DMS 273 (cell line): ENCODE measurements at regions not wholly inside any gene's neighbourhood (a gene's known extent, or its start where the extent isn't known, plus 50 kb on each side); places are given as distances from the start of the nearest gene placed in this dataset.
"Not testable (repeated sequence)": the region's sequence is repeated elsewhere in the genome, so short reads cannot be mapped to it uniquely, and the experiment has no call there.

Source experiments
- DNase-seq: peaks from one replicate; lab custom pipeline; 2025; ENCODE audit not compliant: unreplicated experiment; lab: John Stamatoyannopoulos, UW

GRCh38 chr18:45339810-45340550, 275.3 kb upstream of the SLC14A2 start:
- no peak for DNase-seq

- no peak for DNase-seq
Observed at GRCh38 chr18:45340884-45341283, 274.4 kb upstream of the SLC14A2 start.

GRCh38 chr18:45341454-45341853, 273.8 kb upstream of the SLC14A2 start:
- no peak for DNase-seq

- no peak for DNase-seq
Observed at GRCh38 chr18:45342166-45342565, 273.1 kb upstream of the SLC14A2 start.

GRCh38 chr18:45342653-45343052, 272.6 kb upstream of the SLC14A2 start:
- DNase-seq, result no peak

- no peak for DNase-seq
Observed at GRCh38 chr18:45343365-45343764, 271.9 kb upstream of the SLC14A2 start.

- DNase-seq, result not testable (repeated sequence)
Observed at GRCh38 chr18:45344680-45345079, 270.6 kb upstream of the SLC14A2 start.

- no peak for DNase-seq
Observed at GRCh38 chr18:45349019-45349418, 266.3 kb upstream of the SLC14A2 start.

GRCh38 chr18:45349467-45349866, 265.8 kb upstream of the SLC14A2 start:
- no peak for DNase-seq

- DNase-seq, result no peak
Observed at GRCh38 chr18:45350404-45351156, 264.7 kb upstream of the SLC14A2 start.

- no peak for DNase-seq
Observed at GRCh38 chr18:45352874-45353273, 262.4 kb upstream of the SLC14A2 start.

GRCh38 chr18:45353530-45353929, 261.7 kb upstream of the SLC14A2 start:
- no peak for DNase-seq

GRCh38 chr18:45355944-45356520, 259.2 kb upstream of the SLC14A2 start:
- peak; percentile 27 for DNase-seq

GRCh38 chr18:45357686-45358470, 257.4 kb upstream of the SLC14A2 start:
- DNase-seq, result no peak

- DNase-seq, result no peak
Observed at GRCh38 chr18:45359275-45360009, 255.8 kb upstream of the SLC14A2 start.

- no peak for DNase-seq
Observed at GRCh38 chr18:45361125-45361851, 254.0 kb upstream of the SLC14A2 start.

- DNase-seq, result no peak
Observed at GRCh38 chr18:45363196-45363595, 252.1 kb upstream of the SLC14A2 start.

- no peak for DNase-seq
Observed at GRCh38 chr18:45365835-45366234, 249.4 kb upstream of the SLC14A2 start.

GRCh38 chr18:45370255-45371010, 244.8 kb upstream of the SLC14A2 start:
- no peak for DNase-seq
